Stomach (tissue), 8 donors: ENCODE measurements at regions not wholly inside any gene's neighbourhood (a gene's known extent, or its start where the extent isn't known, plus 50 kb on each side); places are given as distances from the start of the nearest gene placed in this dataset.

Experiments used
- DNase-seq, 2 donors: peaks; one replicate each; pipeline versions ENCODE4 v3.0.0 to v3.0.0-alpha.2; 2013 to 2019
- H3K27ac ChIP-seq, 5 donors: fragments of 200-600 bp in 4 of 5; sonication (generic) in 4 of 5; one replicate each; pipeline ENCODE4 v1.5.1; 2013 to 2019; ENCODE audit warnings: mild to moderate bottlenecking in 1 of 5, moderate library complexity in 1 of 5
- H3K27me3 ChIP-seq, 3 donors: fragments of 200-600 bp; sonication (generic); one replicate each; pipeline ENCODE4 v1.5.1; 2017 to 2019; ENCODE audit warnings: mixed run types in 1 of 3
- H3K36me3 ChIP-seq, 4 donors: fragments of 200-600 bp; sonication (generic); 1 replicate in 3 of 4; 2 replicates in 1 of 4; pipeline ENCODE4 v1.5.1; 2016 to 2019
- H3K4me1 ChIP-seq, 4 donors: fragments of 200-600 bp; sonication (generic); one replicate each; pipeline ENCODE4 v1.5.1; 2016 to 2019
- H3K4me3 ChIP-seq, 4 donors: fragments of 200-600 bp; sonication (generic) in 3 of 4; one replicate each; pipeline ENCODE4 v1.5.1; 2016 to 2019; ENCODE audit warnings: mild to moderate bottlenecking in 1 of 4
- H3K9me3 ChIP-seq, 4 donors: fragments of 200-600 bp; sonication (generic); one replicate each; pipeline ENCODE4 v1.5.1; 2016 to 2019
- CTCF ChIP-seq, 7 experiments: fragments of 450-650 bp in 4 of 7; fragments of 200-600 bp in 3 of 7; sonication (generic) in 3 of 7; IDR thresholded peaks; one replicate each; pipeline ENCODE4 v1.5.1; 2016 to 2019; ENCODE audit warnings: antibody characterized with exemption in 7 of 7, control low read depth in 2 of 7, mild to moderate bottlenecking in 1 of 7
- EP300 ChIP-seq: sonication (generic); formaldehyde crosslinking; IDR thresholded peaks from one replicate; pipeline ENCODE4 v1.6.1; 2017; ENCODE audit warnings: antibody characterized with exemption
- POLR2A ChIP-seq, 4 donors: fragments of 450-650 bp; IDR thresholded peaks; one replicate each; pipeline ENCODE4 v1.6.1; 2016; ENCODE audit warnings: antibody characterized with exemption in 4 of 4, control low read depth in 2 of 4, mild to moderate bottlenecking in 1 of 4, moderate library complexity in 1 of 4
- POLR2AphosphoS5 ChIP-seq, 3 donors: sonication (generic); formaldehyde crosslinking; IDR thresholded peaks; one replicate each; pipeline ENCODE4 v1.6.1; 2016; ENCODE audit warnings: antibody characterized with exemption in 3 of 3
- WGBS, 5 donors: extraction: QIAGEN DNeasy Blood & Tissue Kit in 3 of 5; methylation state at CpG; one replicate each; pipeline versions ENCODE4 v1.1.5 to v1.1.7; 2013 to 2018; 5-methylcytosine and 5-hydroxymethylcytosine counted together
- intact Hi-C: fragments of 100-400 bp; cut with DNase I; formaldehyde crosslinking; loops from one replicate; pipeline ENCODE4 v1.15.1; 2023; ENCODE audit warnings: low total_unique reads
- donor health status: healthy with polysubstance abuse.
- donor health status: Bipolar disorder and iron deficiency.
- donor health status: healthy.

DNA sequence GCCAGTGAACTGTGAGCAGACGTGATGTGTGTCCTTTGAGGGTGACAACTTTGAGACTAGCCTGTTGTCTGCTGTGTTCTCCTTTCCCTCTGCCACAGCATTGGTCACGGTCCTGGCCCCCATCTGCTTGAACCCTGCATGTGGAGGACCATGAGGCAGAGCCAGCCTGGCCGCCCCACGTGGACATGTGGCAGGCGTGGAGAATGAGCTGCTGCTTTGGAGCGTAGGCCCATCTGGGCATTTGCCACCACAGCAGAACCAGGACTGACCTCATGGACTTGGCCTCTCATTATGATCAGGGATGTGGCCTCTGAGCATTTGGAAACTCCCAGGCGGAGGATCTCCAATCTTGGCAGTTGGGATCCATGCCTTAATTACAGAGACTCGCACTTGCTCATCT, 448.5 kb downstream of the TCERG1L start:
- Histone ChIP-seq H3K27ac (no peak overlapping the region), H3K9me3 (no peaks in the 10 kb centered on the region), H3K4me1 (no peaks in the 10 kb centered on the region), H3K4me3 (no peak overlapping the region), H3K27me3 (peaks cover 0 to 21% (median 0%) of the 10 kb centered on the region in 3 donors), H3K36me3 (no peaks in the 10 kb centered on the region)
- TF ChIP-seq EP300: no peak
- TF ChIP-seq POLR2A (IDR thresholded peaks at IDR 0.05): no peak
- TF ChIP-seq POLR2AphosphoS5 (IDR thresholded peaks at IDR 0.05): no peak
- TF ChIP-seq CTCF (IDR thresholded peaks at IDR 0.05): no peak
- intact Hi-C loops: no loop called here
- no peak for DNase-seq
- 81 to 93% (median 88%) methylated on average over 8 of the region's 8 CpGs for WGBS, 5 donors

DNA sequence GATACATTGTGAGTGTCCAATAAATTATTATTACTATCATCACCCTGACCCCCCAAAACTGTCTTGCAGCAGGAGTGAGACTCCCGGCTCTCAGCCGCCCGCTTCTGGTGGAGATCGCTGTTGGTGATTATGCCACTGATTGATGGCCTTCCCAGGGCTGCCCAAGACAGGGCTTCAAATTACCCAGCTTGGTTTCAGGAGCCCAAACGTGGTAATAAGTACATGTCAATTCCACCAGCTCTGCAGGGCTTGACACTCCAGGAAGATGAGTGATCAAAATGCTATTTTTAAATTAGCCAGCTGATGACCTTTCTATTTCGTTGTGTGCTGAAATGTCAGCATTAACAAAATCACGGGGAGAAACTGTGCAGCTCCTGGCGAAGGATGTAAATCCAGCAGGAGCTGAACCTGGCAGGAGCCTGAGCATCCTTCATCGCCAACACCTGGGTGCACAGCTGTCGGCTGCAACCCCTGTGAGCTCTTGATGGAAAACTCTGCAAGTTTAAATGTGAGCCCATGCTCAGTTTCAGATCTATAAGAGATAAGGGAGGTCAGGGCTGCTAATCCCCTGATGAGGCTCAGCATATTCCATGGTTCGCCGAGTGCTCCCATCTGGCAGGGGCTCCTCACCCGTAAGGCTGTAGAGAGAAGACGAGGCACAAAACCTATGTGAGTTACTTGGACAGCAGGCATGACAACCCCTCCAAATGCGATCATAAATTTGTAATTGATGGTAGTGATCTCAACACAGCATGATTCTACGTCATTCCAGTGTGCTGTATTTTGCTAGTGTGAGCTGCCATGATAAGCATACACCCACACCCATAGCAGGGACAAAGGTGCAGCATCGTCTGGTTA, 446.3 kb downstream of the TCERG1L start:
- H3K27ac ChIP-seq: no peak overlapping the region
- no peak overlapping the region for H3K4me3 ChIP-seq
- no peaks in the 10 kb centered on the region for H3K9me3 ChIP-seq
- TF ChIP-seq POLR2A (IDR thresholded peaks at IDR 0.05): no peak
- TF ChIP-seq POLR2AphosphoS5 (IDR thresholded peaks at IDR 0.05): no peak
- no peak for TF ChIP-seq CTCF (IDR thresholded peaks at IDR 0.05)
- TF ChIP-seq EP300: no peak
- H3K36me3 ChIP-seq: no peaks in the 10 kb centered on the region
- DNase-seq: no peak
- intact Hi-C loops: no loop called here
- no peaks in the 10 kb centered on the region for H3K4me1 ChIP-seq
- H3K27me3 ChIP-seq: peaks cover 0 to 15% (median 0%) of the 10 kb centered on the region in 3 donors
- 60 to 70% (median 66%) methylated on average over 17 of the region's 17 CpGs for WGBS, 5 donors

DNA sequence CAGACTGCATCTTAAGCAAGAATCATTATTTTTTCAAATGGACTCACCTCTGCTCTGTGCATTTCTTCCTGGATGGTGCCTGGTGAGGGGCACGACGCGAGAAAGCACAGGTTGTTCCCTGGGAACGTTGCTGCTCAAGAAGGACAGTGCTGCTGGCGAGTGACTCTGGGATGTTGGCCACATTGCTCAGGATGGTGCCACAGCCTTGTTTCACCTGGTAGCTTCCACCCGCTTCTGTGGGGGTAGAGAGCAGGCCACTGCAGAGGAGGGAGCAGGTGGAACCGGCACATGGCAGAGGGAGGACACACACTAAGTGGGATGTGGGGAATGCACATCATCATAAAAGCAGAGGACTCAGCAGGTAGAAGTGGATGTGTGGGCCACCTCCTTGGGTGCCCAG, 444.7 kb downstream of the TCERG1L start:
- H3K9me3 ChIP-seq: peaks cover 0 to 2% (median 0%) of the 10 kb centered on the region in 4 donors
- peaks cover 0 to 17% (median 0%) of the 10 kb centered on the region in 3 donors for H3K27me3 ChIP-seq
- TF ChIP-seq EP300 (no peak), POLR2A (IDR thresholded peaks at IDR 0.05) (no peak), CTCF (IDR thresholded peaks at IDR 0.05) (no peak), POLR2AphosphoS5 (IDR thresholded peaks at IDR 0.05) (no peak)
- H3K4me1 ChIP-seq: no peaks in the 10 kb centered on the region
- no peak for DNase-seq
- 84 to 94% (median 93%) methylated on average over 7 of the region's 7 CpGs for WGBS, 5 donors
- intact Hi-C loops: no loop called here
- no peaks in the 10 kb centered on the region for H3K36me3 ChIP-seq
- H3K27ac ChIP-seq: no peak overlapping the region
- H3K4me3 ChIP-seq: no peak overlapping the region

GRCh38 chr10:130867446-130868194, 443.9 kb downstream of the TCERG1L start:
- TF ChIP-seq EP300: no peak
- Histone ChIP-seq H3K27ac (no peak overlapping the region), H3K9me3 (peaks cover 0 to 10% (median 0%) of the 10 kb centered on the region in 4 donors), H3K27me3 (peaks cover 0 to 20% (median 0%) of the 10 kb centered on the region in 3 donors), H3K4me3 (no peak overlapping the region), H3K4me1 (no peaks in the 10 kb centered on the region), H3K36me3 (no peaks in the 10 kb centered on the region)
- no peak for DNase-seq
- 71 to 83% (median 75%) methylated on average over 9 to 10 of the region's 10 CpGs for WGBS, 5 donors
- intact Hi-C loops: no loop called here
